Hepatocyte (in vitro differentiated cells): ENCODE measurements at regions not wholly inside any gene's neighbourhood (a gene's known extent, or its start where the extent isn't known, plus 50 kb on each side); places are given as distances from the start of the nearest gene placed in this dataset.

Experiments
- DNase-seq: peaks from one replicate; pipeline ENCODE4 v3.0.0-alpha.2; 2016; ENCODE audit warnings: low spot score
- H2AFZ ChIP-seq: fragments of 200-600 bp; sonication (generic); 2 replicates; pipeline ENCODE4 v1.6.0; 2016; ENCODE audit warnings: antibody characterized with exemption, mild to moderate bottlenecking
- H3K27ac ChIP-seq: fragments of 200-600 bp; sonication (generic); 2 replicates; pipeline ENCODE4 v1.5.1; 2016; ENCODE audit warnings: mild to moderate bottlenecking
- H3K27me3 ChIP-seq: fragments of 200-600 bp; sonication (generic); 2 replicates; pipeline ENCODE4 v1.6.1; 2016
- H3K36me3 ChIP-seq: fragments of 200-600 bp; sonication (generic); replicated peaks from 2 replicates; pipeline ENCODE4 v1.5.1; 2016; ENCODE audit warnings: low read depth; ENCODE audit not compliant: insufficient read depth
- H3K4me1 ChIP-seq: fragments of 200-600 bp; sonication (generic); 2 replicates; pipeline ENCODE4 v1.5.1; 2016; ENCODE audit warnings: mild to moderate bottlenecking, moderate library complexity; ENCODE audit not compliant: insufficient read depth
- H3K4me2 ChIP-seq: fragments of 200-600 bp; sonication (generic); 2 replicates; pipeline ENCODE4 v1.6.0; 2016
- H3K4me3 ChIP-seq: fragments of 200-600 bp; sonication (generic); 2 replicates; pipeline ENCODE4 v1.5.1; 2016; ENCODE audit warnings: mild to moderate bottlenecking
- H3K79me2 ChIP-seq: fragments of 200-600 bp; sonication (generic); 2 replicates; pipeline ENCODE4 v1.6.0; 2017; ENCODE audit warnings: mild to moderate bottlenecking
- H3K9me2 ChIP-seq: fragments of 200-600 bp; sonication (generic); replicated peaks from 2 replicates; pipeline ENCODE4 v1.6.0; 2017; ENCODE audit warnings: mild to moderate bottlenecking; ENCODE audit not compliant: insufficient read depth
- H3K9me3 ChIP-seq: fragments of 200-600 bp; sonication (generic); 2 replicates; pipeline ENCODE4 v1.5.1; 2016; ENCODE audit warnings: low read depth, mild to moderate bottlenecking
- H4K20me1 ChIP-seq: fragments of 200-600 bp; sonication (generic); 2 replicates; pipeline ENCODE4 v1.6.0; 2016; ENCODE audit warnings: mild to moderate bottlenecking; ENCODE audit not compliant: insufficient read depth, poor library complexity, severe bottlenecking
- EZH2 ChIP-seq: fragments of 200-600 bp; sonication (generic); IDR thresholded peaks from 2 replicates; pipeline ENCODE4 v1.6.1; 2016; ENCODE audit warnings: antibody characterized with exemption, mild to moderate bottlenecking, borderline replicate concordance
- EZH2phosphoT487 ChIP-seq: fragments of 200-600 bp; sonication (generic); IDR thresholded peaks from one replicate; pipeline ENCODE4 v1.6.1; 2018; ENCODE audit warnings: antibody characterized with exemption, mild to moderate bottlenecking, low read depth, moderate library complexity; ENCODE audit not compliant: unreplicated experiment, severe bottlenecking
- WGBS: methylation state at CpG from one replicate; pipeline ENCODE4 v1.1.6; 2016; ENCODE audit warnings: low lambda C conversion rate; ENCODE audit errors: missing lambda C conversion rate; 5-methylcytosine and 5-hydroxymethylcytosine counted together
- TF ChIP-seq, protein P1 (sequence below): fragments of 200-600 bp; sonication (generic); IDR thresholded peaks from 2 replicates; pipeline ENCODE4 v1.5.1; 2016; ENCODE audit warnings: antibody characterized with exemption, mild to moderate bottlenecking; ENCODE audit not compliant: poor library complexity

- 78% methylated on average over 12 of the region's 12 CpGs for WGBS
- no peak overlapping the region for H2AFZ ChIP-seq
Observed at GRCh38 chr5:2806176-2806575, 54.7 kb upstream of the IRX2 start.

GRCh38 chr5:2805080-2805479, 53.6 kb upstream of the IRX2 start:
- no peak for DNase-seq
- H3K27ac ChIP-seq = no peak overlapping the region
- no peaks in the 10 kb centered on the region for H3K9me3 ChIP-seq
- TF ChIP-seq, protein P1, sequence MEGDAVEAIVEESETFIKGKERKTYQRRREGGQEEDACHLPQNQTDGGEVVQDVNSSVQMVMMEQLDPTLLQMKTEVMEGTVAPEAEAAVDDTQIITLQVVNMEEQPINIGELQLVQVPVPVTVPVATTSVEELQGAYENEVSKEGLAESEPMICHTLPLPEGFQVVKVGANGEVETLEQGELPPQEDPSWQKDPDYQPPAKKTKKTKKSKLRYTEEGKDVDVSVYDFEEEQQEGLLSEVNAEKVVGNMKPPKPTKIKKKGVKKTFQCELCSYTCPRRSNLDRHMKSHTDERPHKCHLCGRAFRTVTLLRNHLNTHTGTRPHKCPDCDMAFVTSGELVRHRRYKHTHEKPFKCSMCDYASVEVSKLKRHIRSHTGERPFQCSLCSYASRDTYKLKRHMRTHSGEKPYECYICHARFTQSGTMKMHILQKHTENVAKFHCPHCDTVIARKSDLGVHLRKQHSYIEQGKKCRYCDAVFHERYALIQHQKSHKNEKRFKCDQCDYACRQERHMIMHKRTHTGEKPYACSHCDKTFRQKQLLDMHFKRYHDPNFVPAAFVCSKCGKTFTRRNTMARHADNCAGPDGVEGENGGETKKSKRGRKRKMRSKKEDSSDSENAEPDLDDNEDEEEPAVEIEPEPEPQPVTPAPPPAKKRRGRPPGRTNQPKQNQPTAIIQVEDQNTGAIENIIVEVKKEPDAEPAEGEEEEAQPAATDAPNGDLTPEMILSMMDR = no peak
- TF ChIP-seq EZH2phosphoT487 (no peak), EZH2 (no peak)
- WGBS = 78% methylated on average over 5 of the region's 5 CpGs
- no peaks in the 10 kb centered on the region for H3K4me1 ChIP-seq
- H4K20me1 ChIP-seq = no peaks in the 10 kb centered on the region
- no peaks in the 10 kb centered on the region for H3K27me3 ChIP-seq
- H3K36me3 ChIP-seq = no peaks in the 10 kb centered on the region
- no peaks in the 10 kb centered on the region for H3K9me2 ChIP-seq
- H3K4me3 ChIP-seq = no peak overlapping the region
- H2AFZ ChIP-seq = no peak overlapping the region
- no peak overlapping the region for H3K4me2 ChIP-seq
- H3K79me2 ChIP-seq = no peaks in the 10 kb centered on the region

More at GRCh38 chr5:2806176-2806575, 54.7 kb upstream of the IRX2 start:
- Histone ChIP-seq H3K9me2 (no peaks in the 10 kb centered on the region), H3K9me3 (no peaks in the 10 kb centered on the region), H3K27me3 (no peaks in the 10 kb centered on the region), H3K36me3 (no peaks in the 10 kb centered on the region), H3K4me1 (no peaks in the 10 kb centered on the region), H3K4me3 (no peak overlapping the region), H3K4me2 (no peak overlapping the region), H3K79me2 (no peaks in the 10 kb centered on the region), H4K20me1 (no peaks in the 10 kb centered on the region), H3K27ac (no peak overlapping the region)
- DNase-seq = no peak
- TF ChIP-seq EZH2 (no peak), EZH2phosphoT487 (no peak)
- TF ChIP-seq, protein P1 = no peak

GRCh38 chr5:2803751-2804150, 52.3 kb upstream of the IRX2 start:
- H3K4me3 ChIP-seq = no peak overlapping the region
- 94% methylated on average over 2 of the region's 2 CpGs for WGBS
- H4K20me1 ChIP-seq = no peaks in the 10 kb centered on the region
- H3K36me3 ChIP-seq = no peaks in the 10 kb centered on the region
- TF ChIP-seq EZH2phosphoT487 = no peak
- H2AFZ ChIP-seq = no peak overlapping the region
- no peaks in the 10 kb centered on the region for H3K79me2 ChIP-seq
- H3K27ac ChIP-seq = no peak overlapping the region
- no peaks in the 10 kb centered on the region for H3K9me3 ChIP-seq
- H3K4me2 ChIP-seq = no peak overlapping the region
- no peaks in the 10 kb centered on the region for H3K4me1 ChIP-seq
- no peaks in the 10 kb centered on the region for H3K9me2 ChIP-seq
- no peaks in the 10 kb centered on the region for H3K27me3 ChIP-seq
- DNase-seq = no peak

DNA sequence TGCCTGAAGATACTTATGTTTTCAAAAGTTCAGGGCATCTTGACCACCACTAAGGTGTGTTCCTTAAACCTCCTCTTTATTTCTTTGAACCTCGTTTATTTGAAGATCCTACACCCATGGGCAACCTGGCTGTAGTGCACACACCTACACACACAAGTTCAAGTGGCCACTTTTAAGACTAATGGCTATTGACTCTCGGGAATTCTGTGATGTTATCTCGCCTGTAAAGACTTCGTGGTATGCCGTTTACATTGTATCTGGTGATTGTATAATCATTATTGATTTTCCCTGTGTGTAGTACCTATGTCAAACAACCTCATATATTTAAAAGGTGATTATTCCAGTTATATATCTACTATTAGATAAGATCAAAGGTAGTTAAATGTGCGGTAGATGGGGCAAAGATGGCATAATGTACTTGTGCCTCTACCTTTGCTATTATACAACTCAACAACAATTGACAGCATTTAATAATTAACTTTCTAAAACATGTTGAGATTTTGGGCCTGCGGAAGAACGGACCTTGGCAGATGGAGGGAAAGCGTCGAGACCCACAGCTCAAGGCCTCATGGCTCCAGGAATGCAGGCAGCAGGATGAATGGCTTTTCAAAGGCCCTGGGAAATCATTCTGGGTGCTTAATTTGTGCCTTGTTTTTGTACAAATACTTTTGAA, 51.4 kb upstream of the IRX2 start:
- Histone ChIP-seq H3K36me3 (no peaks in the 10 kb centered on the region), H3K9me2 (no peaks in the 10 kb centered on the region), H3K27ac (no peak overlapping the region), H3K4me2 (no peak overlapping the region), H3K79me2 (no peaks in the 10 kb centered on the region), H4K20me1 (no peaks in the 10 kb centered on the region), H3K4me3 (no peak overlapping the region), H2AFZ (no peak overlapping the region), H3K27me3 (no peaks in the 10 kb centered on the region), H3K9me3 (no peaks in the 10 kb centered on the region), H3K4me1 (no peaks in the 10 kb centered on the region)
- DNase-seq = no peak
- TF ChIP-seq EZH2phosphoT487 (no peak), EZH2 (no peak)
- TF ChIP-seq, protein P1 = no peak
- 46% methylated on average over 10 of the region's 10 CpGs for WGBS
